ENCODE measurements at regions not wholly inside any gene's neighbourhood (a gene's known extent, or its start where the extent isn't known, plus 50 kb on each side); places are given as distances from the start of the nearest gene placed in this dataset.

- no peaks in the 10 kb centered on the region for H3K79me2 ChIP-seq (ENCODE audit: low read depth)
- H3K9me3 ChIP-seq (ENCODE audit: insufficient read depth, low read depth) = no peaks in the 10 kb centered on the region
- H2AFZ ChIP-seq = no peak overlapping the region
- no peaks in the 10 kb centered on the region for H3K27me3 ChIP-seq (ENCODE audit: insufficient read depth, low read depth)
- H3K4me2 ChIP-seq = no peak overlapping the region
- no peak overlapping the region for H3K27ac ChIP-seq
- H3K9me2 ChIP-seq (ENCODE audit: insufficient read depth) = no peaks in the 10 kb centered on the region
- TF ChIP-seq, protein P1, sequence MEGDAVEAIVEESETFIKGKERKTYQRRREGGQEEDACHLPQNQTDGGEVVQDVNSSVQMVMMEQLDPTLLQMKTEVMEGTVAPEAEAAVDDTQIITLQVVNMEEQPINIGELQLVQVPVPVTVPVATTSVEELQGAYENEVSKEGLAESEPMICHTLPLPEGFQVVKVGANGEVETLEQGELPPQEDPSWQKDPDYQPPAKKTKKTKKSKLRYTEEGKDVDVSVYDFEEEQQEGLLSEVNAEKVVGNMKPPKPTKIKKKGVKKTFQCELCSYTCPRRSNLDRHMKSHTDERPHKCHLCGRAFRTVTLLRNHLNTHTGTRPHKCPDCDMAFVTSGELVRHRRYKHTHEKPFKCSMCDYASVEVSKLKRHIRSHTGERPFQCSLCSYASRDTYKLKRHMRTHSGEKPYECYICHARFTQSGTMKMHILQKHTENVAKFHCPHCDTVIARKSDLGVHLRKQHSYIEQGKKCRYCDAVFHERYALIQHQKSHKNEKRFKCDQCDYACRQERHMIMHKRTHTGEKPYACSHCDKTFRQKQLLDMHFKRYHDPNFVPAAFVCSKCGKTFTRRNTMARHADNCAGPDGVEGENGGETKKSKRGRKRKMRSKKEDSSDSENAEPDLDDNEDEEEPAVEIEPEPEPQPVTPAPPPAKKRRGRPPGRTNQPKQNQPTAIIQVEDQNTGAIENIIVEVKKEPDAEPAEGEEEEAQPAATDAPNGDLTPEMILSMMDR (conservative IDR thresholded peaks at IDR 0.05) = no peak
- no peak for TF ChIP-seq EZH2 (IDR thresholded peaks at IDR 0.05; ENCODE audit: low read depth)
- BruUV-seq (replicated peaks) = no TSS peak
- no peaks in the 10 kb centered on the region for H4K20me1 ChIP-seq (ENCODE audit: insufficient read depth)
- DNase-seq = no peak
- no peak overlapping the region for H3K4me3 ChIP-seq
- no peaks in the 10 kb centered on the region for H3K4me1 ChIP-seq (replicated peaks; ENCODE audit: insufficient read depth)
- no peaks in the 10 kb centered on the region for H3F3A ChIP-seq (ENCODE audit: insufficient read depth, low read depth)
- intact Hi-C loops (cut with micrococcal nuclease; ENCODE audit: unreplicated experiment) = no loop called here
- CTCF ChIA-PET = no interaction called here
- H3K36me3 ChIP-seq (ENCODE audit: low read depth) = no peaks in the 10 kb centered on the region
- POLR2A ChIA-PET (ENCODE audit: unreplicated experiment) = no interaction called here
These were observed 432.2 kb upstream of the KIF2B start for GRCh38 chr17:53390575-53390974.

- no peak for TF ChIP-seq EZH2 (IDR thresholded peaks at IDR 0.05; ENCODE audit: low read depth)
- TF ChIP-seq, protein P1 (conservative IDR thresholded peaks at IDR 0.05) = no peak
- intact Hi-C loops (cut with micrococcal nuclease; ENCODE audit: unreplicated experiment) = no loop called here
- DNase-seq = no peak
- Histone ChIP-seq H3K4me3 (no peak overlapping the region), H3K36me3 (ENCODE audit: low read depth) (no peaks in the 10 kb centered on the region), H3K9me3 (ENCODE audit: insufficient read depth, low read depth) (no peaks in the 10 kb centered on the region), H3K27me3 (ENCODE audit: insufficient read depth, low read depth) (no peaks in the 10 kb centered on the region), H3K4me1 (replicated peaks; ENCODE audit: insufficient read depth) (no peaks in the 10 kb centered on the region), H3K4me2 (no peak overlapping the region), H2AFZ (no peak overlapping the region), H3K79me2 (ENCODE audit: low read depth) (no peaks in the 10 kb centered on the region), H4K20me1 (ENCODE audit: insufficient read depth) (no peaks in the 10 kb centered on the region), H3K27ac (no peak overlapping the region), H3K9me2 (ENCODE audit: insufficient read depth) (no peaks in the 10 kb centered on the region), H3F3A (ENCODE audit: insufficient read depth, low read depth) (no peaks in the 10 kb centered on the region)
- POLR2A ChIA-PET (ENCODE audit: unreplicated experiment) = no interaction called here
- CTCF ChIA-PET = no interaction called here
- no TSS peak for BruUV-seq (replicated peaks)
These were observed 435.0 kb upstream of the KIF2B start for GRCh38 chr17:53387745-53388144.

DNA sequence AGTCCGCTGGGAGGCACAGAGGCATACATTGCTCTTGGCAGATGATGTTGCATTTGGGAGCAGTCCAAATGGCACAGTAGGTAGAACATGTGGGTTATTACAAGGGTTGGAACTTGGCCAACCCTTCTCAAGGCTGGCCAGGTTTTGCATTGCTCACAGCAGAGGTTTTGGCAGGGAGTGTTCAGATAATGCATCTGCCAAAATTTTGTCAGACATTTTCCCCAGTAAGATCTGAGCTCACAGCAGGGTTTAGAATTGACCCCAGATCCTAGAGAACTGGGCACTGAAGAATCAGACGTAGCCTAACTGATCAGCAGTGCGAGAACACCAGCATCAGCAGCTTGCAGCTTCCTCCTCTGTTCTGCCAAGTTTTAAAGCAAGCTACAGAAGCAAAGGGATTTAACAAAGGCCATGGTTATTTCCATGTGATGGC lies 468.8 kb upstream of the KIF2B start:
- intact Hi-C loops (cut with micrococcal nuclease; ENCODE audit: unreplicated experiment) = no loop called here
- no peak for TF ChIP-seq EZH2 (IDR thresholded peaks at IDR 0.05; ENCODE audit: low read depth)
- TF ChIP-seq, protein P1 (conservative IDR thresholded peaks at IDR 0.05) = no peak
- H3K9me3 ChIP-seq (ENCODE audit: insufficient read depth, low read depth) = no peaks in the 10 kb centered on the region; the same call in 1 of the 2 replicates
- no peaks in the 10 kb centered on the region for H3K79me2 ChIP-seq (ENCODE audit: low read depth)
- H3K36me3 ChIP-seq (ENCODE audit: low read depth) = no peaks in the 10 kb centered on the region
- POLR2A ChIA-PET (ENCODE audit: unreplicated experiment) = no interaction called here
- BruUV-seq (replicated peaks) = no TSS peak
- no peak overlapping the region for H3K4me3 ChIP-seq
- H3F3A ChIP-seq (ENCODE audit: insufficient read depth, low read depth) = no peaks in the 10 kb centered on the region
- no peaks in the 10 kb centered on the region for H4K20me1 ChIP-seq (ENCODE audit: insufficient read depth)
- H3K27ac ChIP-seq = no peak overlapping the region
- DNase-seq = no peak
- no peak overlapping the region for H2AFZ ChIP-seq
- H3K9me2 ChIP-seq (ENCODE audit: insufficient read depth) = no peaks in the 10 kb centered on the region
- no peaks in the 10 kb centered on the region for H3K27me3 ChIP-seq (ENCODE audit: insufficient read depth, low read depth)
- no peaks in the 10 kb centered on the region for H3K4me1 ChIP-seq (replicated peaks; ENCODE audit: insufficient read depth)
- H3K4me2 ChIP-seq = no peak overlapping the region
- CTCF ChIA-PET = no interaction called here
